Thyroid gland (tissue), 4 donors: ENCODE measurements at regions not wholly inside any gene's neighbourhood (a gene's known extent, or its start where the extent isn't known, plus 50 kb on each side); places are given as distances from the start of the nearest gene placed in this dataset.

Experiments used
- POLR2A ChIP-seq, 2 donors: fragments of 450-650 bp; IDR thresholded peaks; one replicate each; pipeline ENCODE4 v1.6.1; 2017; ENCODE audit warnings: antibody characterized with exemption in 2 of 2, mild to moderate bottlenecking in 2 of 2, moderate library complexity in 1 of 2
- TF ChIP-seq, protein P1 (sequence below), 6 experiments: fragments of 200-600 bp in 3 of 6; fragments of 450-650 bp in 3 of 6; sonication (generic) in 3 of 6; IDR thresholded peaks; one replicate each; pipeline ENCODE4 v1.5.1; 2016 to 2019; ENCODE audit warnings: antibody characterized with exemption in 6 of 6, mild to moderate bottlenecking in 2 of 6, inconsistent platforms in 1 of 6, moderate library complexity in 1 of 6

GRCh38 chr13:97534540-97534939, 100.6 kb downstream of the RAP2A start:
- no peak for TF ChIP-seq POLR2A (IDR thresholded peaks at IDR 0.05)
- TF ChIP-seq, protein P1, sequence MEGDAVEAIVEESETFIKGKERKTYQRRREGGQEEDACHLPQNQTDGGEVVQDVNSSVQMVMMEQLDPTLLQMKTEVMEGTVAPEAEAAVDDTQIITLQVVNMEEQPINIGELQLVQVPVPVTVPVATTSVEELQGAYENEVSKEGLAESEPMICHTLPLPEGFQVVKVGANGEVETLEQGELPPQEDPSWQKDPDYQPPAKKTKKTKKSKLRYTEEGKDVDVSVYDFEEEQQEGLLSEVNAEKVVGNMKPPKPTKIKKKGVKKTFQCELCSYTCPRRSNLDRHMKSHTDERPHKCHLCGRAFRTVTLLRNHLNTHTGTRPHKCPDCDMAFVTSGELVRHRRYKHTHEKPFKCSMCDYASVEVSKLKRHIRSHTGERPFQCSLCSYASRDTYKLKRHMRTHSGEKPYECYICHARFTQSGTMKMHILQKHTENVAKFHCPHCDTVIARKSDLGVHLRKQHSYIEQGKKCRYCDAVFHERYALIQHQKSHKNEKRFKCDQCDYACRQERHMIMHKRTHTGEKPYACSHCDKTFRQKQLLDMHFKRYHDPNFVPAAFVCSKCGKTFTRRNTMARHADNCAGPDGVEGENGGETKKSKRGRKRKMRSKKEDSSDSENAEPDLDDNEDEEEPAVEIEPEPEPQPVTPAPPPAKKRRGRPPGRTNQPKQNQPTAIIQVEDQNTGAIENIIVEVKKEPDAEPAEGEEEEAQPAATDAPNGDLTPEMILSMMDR (IDR thresholded peaks at IDR 0.05) = no peak
